GM21390 (cell line): ENCODE measurements at regions not wholly inside any gene's neighbourhood (a gene's known extent, or its start where the extent isn't known, plus 50 kb on each side); places are given as distances from the start of the nearest gene placed in this dataset.
"Not testable (repeated sequence)": the region's sequence is repeated elsewhere in the genome, so short reads cannot be mapped to it uniquely, and the experiment has no call there.

Source experiments
- ATAC-seq: cut with Tn5 transposase; IDR thresholded peaks from one replicate; pipeline ENCODE4 v1.9.1; 2021; ENCODE audit not compliant: unreplicated experiment

GRCh38 chr10:33710006-33710405 lies 375.5 kb upstream of the NRP1 start:
- no peak for ATAC-seq

GRCh38 chr10:33709008-33709753 lies 374.7 kb upstream of the NRP1 start:
- no peak for ATAC-seq

- no peak for ATAC-seq
These were observed 374.1 kb upstream of the NRP1 start for GRCh38 chr10:33708561-33708960.

GRCh38 chr10:33706746-33707145 lies 372.3 kb upstream of the NRP1 start:
- ATAC-seq = no peak

GRCh38 chr10:33706191-33706590 lies 371.7 kb upstream of the NRP1 start:
- no peak for ATAC-seq

- ATAC-seq = no peak
These were observed 369.9 kb upstream of the NRP1 start for GRCh38 chr10:33704214-33704830.

- ATAC-seq = no peak
These were observed 369.2 kb upstream of the NRP1 start for GRCh38 chr10:33703501-33704213.

GRCh38 chr10:33698033-33698432 lies 363.6 kb upstream of the NRP1 start:
- no peak for ATAC-seq

- no peak for ATAC-seq
These were observed 362.5 kb upstream of the NRP1 start for GRCh38 chr10:33697016-33697415.

- no peak for ATAC-seq
These were observed 361.1 kb upstream of the NRP1 start for GRCh38 chr10:33695536-33695935.

- not testable (repeated sequence) for ATAC-seq
These were observed 356.1 kb upstream of the NRP1 start for GRCh38 chr10:33690536-33690935.

- ATAC-seq = no peak
These were observed 354.0 kb upstream of the NRP1 start for GRCh38 chr10:33688506-33688905.

GRCh38 chr10:33684211-33684611 lies 349.7 kb upstream of the NRP1 start:
- no peak for ATAC-seq

GRCh38 chr10:33681595-33681994 lies 347.1 kb upstream of the NRP1 start:
- ATAC-seq = no peak

GRCh38 chr10:33680036-33680435 lies 345.6 kb upstream of the NRP1 start:
- ATAC-seq = no peak

GRCh38 chr10:33676606-33677339 lies 342.3 kb upstream of the NRP1 start:
- ATAC-seq = no peak

GRCh38 chr10:33674986-33675599 lies 340.6 kb upstream of the NRP1 start:
- no peak for ATAC-seq

- no peak for ATAC-seq
These were observed 340.0 kb upstream of the NRP1 start for GRCh38 chr10:33674491-33674890.

GRCh38 chr10:33673839-33674415 lies 339.5 kb upstream of the NRP1 start:
- no peak for ATAC-seq

- no peak for ATAC-seq
These were observed 335.4 kb upstream of the NRP1 start for GRCh38 chr10:33669904-33670303.
